DMS 273 treated with DMSO at 0.1 percent for 48 hours (cell line): ENCODE measurements at regions not wholly inside any gene's neighbourhood (a gene's known extent, or its start where the extent isn't known, plus 50 kb on each side); places are given as distances from the start of the nearest gene placed in this dataset.
"Not testable (repeated sequence)": the region's sequence is repeated elsewhere in the genome, so short reads cannot be mapped to it uniquely, and the experiment has no call there.

ENCODE experiments used
- DNase-seq: peaks from one replicate; lab custom pipeline; 2025; lab: John Stamatoyannopoulos, UW

DNA sequence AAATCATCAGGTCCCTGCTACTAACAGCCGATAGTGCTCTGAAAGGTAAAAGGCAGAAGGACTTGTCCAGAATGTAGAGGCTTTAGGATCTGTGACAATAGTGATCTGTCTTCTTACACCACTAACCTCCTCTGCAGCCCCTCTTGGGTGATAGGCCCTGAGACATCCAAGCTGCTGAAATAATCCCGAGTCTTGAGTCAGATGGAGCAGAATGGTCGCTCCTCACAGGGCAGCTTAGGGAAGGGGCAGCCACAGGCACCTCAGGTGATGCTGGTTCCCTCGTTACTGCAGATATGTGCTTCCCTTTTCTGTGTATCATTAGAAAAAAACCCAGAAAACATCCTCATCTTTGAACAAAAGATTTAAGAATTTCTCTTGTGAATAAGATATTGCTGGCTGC lies 157.1 kb upstream of the DLX2 start:
- DNase-seq: no peak

DNA sequence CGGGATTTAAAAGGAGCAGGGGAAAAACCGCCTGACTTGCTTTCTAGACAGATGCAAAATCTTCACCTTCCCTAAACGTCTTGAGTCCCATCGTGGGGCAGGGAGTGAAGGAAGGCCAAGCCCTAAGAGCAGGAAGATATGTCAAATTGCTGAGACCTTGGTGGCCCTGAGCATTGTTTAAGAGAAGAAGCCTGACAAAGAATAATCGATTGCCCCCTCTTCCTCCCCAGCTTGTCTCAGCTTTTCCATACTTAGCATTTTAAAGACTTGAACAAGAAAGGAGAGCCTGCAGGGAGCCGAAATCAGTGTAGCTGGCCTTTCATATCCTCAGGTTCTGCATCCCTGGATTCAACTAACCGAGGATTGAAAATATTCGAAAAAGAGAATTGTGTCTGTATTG lies 157.6 kb upstream of the DLX2 start:
- no peak for DNase-seq

DNA sequence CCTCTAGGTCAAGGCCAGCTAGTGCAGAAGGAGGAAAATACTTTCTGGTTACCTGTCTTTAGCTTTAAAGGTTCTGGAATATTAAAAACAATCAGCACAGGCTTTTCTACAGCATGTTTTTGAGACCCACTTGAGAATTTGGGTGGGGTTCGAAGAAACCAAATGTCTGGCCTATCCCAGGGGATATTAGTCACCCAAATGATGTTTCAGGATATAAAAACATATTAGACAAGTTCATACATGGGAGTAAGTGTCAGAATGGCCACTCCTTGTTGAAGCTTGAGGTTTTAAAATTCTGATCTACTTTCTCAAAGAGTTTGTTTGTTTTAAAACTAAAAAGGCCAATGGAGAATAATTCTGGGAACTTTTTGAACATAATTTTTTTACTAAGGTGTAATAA lies 158.6 kb upstream of the DLX2 start:
- DNase-seq: no peak

- no peak for DNase-seq
Observed at GRCh38 chr2:172262486-172262885, 159.8 kb upstream of the DLX2 start.

DNA sequence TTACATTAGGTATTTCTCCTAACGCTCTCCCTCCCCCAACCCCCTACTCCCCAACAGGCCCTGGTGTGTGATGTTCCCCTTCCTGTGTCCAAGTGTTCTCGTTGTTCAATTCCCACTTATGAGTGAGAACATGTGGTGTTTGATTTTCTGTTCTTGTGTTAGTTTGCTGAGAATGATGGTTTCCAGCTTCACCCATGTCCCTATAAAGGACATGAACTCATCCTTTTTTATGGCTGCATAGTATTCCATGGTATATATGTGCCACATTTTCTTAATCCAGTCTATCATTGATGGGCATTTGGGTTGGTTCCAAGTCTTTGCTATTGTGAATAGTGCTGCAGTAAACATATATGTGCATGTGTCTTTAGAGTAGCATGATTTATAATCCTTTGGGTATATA lies 162.1 kb upstream of the DLX2 start:
- DNase-seq: not testable (repeated sequence)

DNA sequence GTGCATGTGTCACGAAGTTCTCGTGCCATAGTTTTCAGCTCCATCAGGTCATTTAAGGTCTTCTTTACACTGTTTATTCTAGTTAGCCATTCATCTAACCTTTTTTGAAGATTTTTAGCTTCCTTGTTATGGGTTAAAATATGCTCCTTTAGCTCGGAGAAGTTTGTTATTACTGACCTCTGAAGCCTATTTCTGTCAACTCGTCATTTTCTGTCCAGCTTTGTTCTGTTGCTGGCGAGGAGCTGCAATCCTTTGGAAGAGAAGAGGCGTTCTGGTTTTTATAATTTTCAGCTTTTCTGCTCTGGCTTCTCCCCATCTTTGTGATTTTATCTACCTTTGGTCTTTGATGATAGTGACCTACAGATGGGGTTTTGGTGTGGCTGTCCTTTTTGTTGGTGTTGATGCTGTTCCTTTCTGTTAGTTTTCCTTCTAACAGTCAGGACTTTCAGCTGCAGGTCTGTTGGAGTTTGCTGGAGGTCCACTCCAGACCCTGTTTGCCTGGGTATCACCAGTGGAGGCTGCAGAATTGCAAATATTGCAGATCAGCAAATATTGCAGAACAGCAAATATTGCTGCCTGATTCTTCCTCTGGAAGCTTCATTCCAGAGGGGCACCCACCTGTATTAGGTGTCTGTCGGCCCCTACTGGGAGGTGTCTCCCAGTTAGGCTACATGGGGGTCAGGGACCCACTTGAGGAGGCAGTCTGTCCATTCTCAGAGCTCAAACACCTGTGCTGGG lies 157.7 kb upstream of the ITGA6 start:
- not testable (repeated sequence) for DNase-seq

GRCh38 chr2:172270278-172271079 lies 156.9 kb upstream of the ITGA6 start:
- peak; percentile 63 for DNase-seq

DNA sequence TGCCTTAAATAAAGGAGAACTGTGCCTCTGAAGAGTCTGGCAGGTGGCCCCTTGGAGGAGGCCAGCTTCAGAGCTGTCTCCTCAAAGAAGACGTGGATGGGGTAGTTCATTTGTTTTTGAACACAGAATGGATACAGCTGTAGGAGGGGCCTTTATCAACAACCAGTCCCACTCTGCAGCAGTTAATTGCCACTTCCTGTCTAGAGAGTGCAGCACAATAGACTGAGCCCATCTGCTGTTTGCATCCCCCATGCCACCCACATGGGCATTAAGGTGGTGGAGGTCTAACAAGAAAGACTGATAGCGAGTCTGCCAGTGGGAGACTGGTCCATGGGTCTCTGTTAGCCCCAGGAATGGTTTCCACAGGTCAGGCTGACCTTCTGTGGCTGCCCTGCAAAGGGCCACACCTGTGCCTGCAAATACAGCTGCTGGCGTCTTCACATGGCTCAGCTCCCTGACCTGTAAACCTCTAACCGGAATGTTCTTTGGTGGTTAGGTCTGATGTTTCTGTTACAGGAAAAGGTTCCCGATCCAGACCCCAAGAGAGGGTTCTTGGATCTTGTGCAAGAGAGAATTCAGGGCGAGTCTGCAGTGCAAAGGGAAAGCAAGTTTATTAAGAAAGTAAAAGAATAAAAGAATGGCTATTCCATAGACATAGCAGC lies 153.3 kb upstream of the ITGA6 start:
- no peak for DNase-seq

DNA sequence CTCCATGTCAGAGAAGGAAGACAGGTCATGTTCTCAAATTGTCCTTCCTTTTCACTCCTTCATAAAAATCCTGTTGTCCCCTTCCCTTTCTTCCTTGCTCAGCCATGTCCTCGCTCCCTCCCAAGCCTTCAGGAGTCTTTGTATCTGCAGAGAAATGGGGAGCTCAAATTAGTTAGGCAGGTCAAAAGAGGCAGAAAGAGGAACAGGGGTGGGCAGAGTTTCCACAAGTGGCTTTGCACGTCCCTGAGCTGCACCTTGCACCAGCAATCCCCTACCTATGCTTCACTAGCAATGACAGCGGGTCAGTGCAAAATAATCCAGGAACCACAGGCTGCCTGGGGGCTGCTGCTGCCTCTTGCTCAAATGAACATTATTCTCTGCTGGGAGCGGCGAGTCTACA lies 152.1 kb upstream of the ITGA6 start:
- DNase-seq: no peak

- no peak for DNase-seq
Observed at GRCh38 chr2:172276961-172277360, 150.4 kb upstream of the ITGA6 start.

DNA sequence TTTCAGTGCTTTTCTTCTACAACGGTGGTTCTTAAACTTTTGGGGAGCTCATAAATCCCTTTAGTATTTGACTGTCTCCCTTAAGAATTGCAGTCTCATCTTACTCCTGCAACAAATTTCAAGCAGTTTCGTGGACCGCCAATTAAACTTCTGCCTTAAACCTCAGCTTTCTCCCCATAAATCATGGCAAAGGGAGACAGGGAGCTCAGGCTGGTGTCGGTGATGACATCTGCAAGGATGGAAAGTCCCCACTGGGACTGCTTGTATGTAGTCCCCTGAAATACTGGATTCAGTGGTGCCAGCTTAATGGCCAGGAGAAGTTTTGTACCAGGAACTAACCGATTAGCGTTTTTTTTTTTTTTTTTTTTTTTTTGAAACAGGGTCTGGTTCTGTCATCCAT lies 148.7 kb upstream of the ITGA6 start:
- DNase-seq: no peak

DNA sequence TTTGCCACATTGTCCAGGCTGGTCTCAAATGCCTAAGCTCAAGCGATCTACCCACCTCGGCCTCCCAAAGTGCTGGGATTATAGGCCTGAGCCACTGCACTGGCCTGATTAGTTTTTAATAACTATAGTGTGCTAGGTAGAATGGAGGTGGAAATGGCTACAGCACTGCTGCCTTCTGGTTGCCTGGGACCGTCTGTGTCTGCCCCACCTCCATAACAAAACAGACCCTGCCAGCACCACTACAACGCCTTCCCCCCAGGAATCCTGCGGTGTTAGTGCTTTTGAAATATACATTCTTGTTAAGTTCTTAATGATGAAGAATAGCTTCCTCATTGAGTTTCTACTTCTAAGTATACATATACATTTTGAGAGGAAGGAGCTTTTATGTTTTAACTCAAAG lies 148.2 kb upstream of the ITGA6 start:
- no peak for DNase-seq

DNA sequence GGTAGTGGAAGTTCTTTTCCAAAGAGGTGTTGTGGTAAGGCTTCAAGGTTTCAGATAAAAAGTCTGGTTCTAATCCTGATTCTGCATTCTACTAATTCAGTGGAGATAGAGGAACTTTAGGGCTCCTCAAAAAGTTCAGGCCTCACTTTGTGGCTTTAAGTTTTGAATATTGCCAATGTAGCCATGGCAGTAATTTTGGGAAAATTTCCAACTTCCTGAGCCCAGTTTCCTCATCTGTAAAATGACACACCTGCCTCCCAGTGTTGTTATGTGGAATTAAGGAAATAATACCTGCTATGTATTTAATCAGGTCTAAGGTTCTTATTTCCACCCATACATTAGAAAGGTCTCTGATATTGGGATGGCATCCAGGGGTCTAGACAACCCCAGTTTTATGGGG lies 147.6 kb upstream of the ITGA6 start:
- no peak for DNase-seq

GRCh38 chr2:172280571-172281361 lies 146.6 kb upstream of the ITGA6 start:
- DNase-seq: peak; percentile 33

- DNase-seq: no peak
Observed at GRCh38 chr2:172281648-172282570, 145.5 kb upstream of the ITGA6 start.

DNA sequence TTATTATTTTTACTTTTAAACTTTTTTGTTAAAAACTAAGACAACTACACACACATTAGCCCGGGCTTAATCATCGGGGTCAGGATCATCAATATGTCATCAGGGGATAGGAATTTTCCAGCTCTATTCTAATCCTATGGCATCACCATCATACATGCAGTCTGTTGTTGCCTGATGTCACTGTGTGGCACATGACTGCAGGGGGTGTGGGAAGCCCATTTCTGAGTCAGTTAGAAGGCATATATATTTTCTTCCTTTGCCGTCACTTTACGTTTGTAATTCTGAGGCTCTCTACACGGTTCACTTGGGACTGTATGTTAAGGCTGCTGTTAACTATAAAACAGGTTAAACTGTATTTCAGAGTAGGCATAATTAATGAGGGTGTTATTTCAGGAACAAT lies 144.4 kb upstream of the ITGA6 start:
- no peak for DNase-seq

GRCh38 chr2:172283476-172283875 lies 143.9 kb upstream of the ITGA6 start:
- no peak for DNase-seq

- no peak for DNase-seq
Observed at GRCh38 chr2:172284209-172284608, 143.2 kb upstream of the ITGA6 start.

GRCh38 chr2:172285010-172285621 lies 142.3 kb upstream of the ITGA6 start:
- DNase-seq: peak; percentile 50

DNA sequence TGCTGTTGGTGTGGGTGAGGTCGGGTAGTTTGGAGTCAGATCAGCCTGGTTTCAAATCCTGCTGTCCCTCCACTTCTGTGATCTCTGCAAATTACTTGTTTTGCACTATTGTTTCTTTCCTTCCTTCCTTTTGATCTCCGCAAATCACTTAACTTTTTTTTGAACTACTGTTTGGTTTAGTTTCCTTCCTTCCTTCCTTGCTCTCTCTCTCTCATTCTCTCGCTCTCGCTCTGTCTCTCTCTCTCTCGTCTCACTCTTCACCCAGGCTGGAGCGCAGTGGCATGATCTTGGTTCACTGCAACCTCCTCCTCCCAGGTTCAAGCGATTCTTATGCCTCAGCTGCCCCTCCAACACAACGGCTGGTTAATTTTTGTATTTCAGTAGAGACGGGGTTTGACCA lies 141.6 kb upstream of the ITGA6 start:
- DNase-seq: no peak

DNA sequence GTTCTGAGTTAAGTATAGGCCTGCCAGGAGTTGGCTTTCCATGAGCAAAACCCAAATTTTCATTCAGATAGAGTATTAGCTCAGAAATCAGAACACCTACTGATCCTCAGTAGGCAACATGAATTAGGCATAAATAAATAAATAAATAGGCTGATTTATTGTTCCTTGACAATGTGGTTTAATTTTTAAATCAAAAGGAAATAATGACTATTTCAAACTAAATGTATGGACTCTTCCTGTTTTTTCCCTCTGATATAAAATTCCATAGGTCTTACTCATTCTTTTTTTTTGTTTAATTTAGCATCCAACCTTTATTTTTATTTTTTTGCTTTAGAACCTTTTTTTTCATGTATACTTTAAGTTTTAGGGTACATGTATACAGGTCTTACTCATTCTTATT lies 140.2 kb upstream of the ITGA6 start:
- no peak for DNase-seq
